ENCODE measurements at regions not wholly inside any gene's neighbourhood (a gene's known extent, or its start where the extent isn't known, plus 50 kb on each side); places are given as distances from the start of the nearest gene placed in this dataset.
"Not testable (repeated sequence)": the region's sequence is repeated elsewhere in the genome, so short reads cannot be mapped to it uniquely, and the experiment has no call there.

GRCh38 chr4:142897518-142897917 is 51.4 kb upstream of the INPP4B start:
- not testable (repeated sequence) for H3K36me3 ChIP-seq (ENCODE audit: control insufficient read depth in 2 of 2, insufficient read depth in 2 of 2, low read length in 1 of 2); H3K27me3 ChIP-seq (ENCODE audit: control insufficient read depth in 1 of 2, insufficient read depth in 2 of 2, low read length in 2 of 2); H3K4me1 ChIP-seq (ENCODE audit: control insufficient read depth in 2 of 2, insufficient read depth in 2 of 2, low read length in 1 of 2); H3K27ac ChIP-seq (ENCODE audit: low read depth in 2 of 2, low read length in 1 of 2); H3K4me3 ChIP-seq (ENCODE audit: low read depth in 1 of 2, low read length in 2 of 2); H3K9me3 ChIP-seq (ENCODE audit: control insufficient read depth in 2 of 2, insufficient read depth in 1 of 2, low read depth in 1 of 2, low read length in 1 of 2)
- 92 to 95% methylated on average over 24 to 28 of the region's 28 CpGs for WGBS, 2 donors

- whole genome bisulfite sequencing, 2 donors = 94 to 98% methylated on average over 1 of the region's 1 CpG
- Histone ChIP-seq H3K27me3 (ENCODE audit: control insufficient read depth in 1 of 2, insufficient read depth in 2 of 2, low read length in 2 of 2) (no peaks in the 10 kb centered on the region), H3K9me3 (ENCODE audit: control insufficient read depth in 2 of 2, insufficient read depth in 1 of 2, low read depth in 1 of 2, low read length in 1 of 2) (peaks cover 4% of the 10 kb centered on the region in 2 donors), H3K27ac (ENCODE audit: low read depth in 2 of 2, low read length in 1 of 2) (no peak overlapping the region), H3K4me3 (ENCODE audit: low read depth in 1 of 2, low read length in 2 of 2) (no peak overlapping the region), H3K4me1 (ENCODE audit: control insufficient read depth in 2 of 2, insufficient read depth in 2 of 2, low read length in 1 of 2) (no peaks in the 10 kb centered on the region), H3K36me3 (ENCODE audit: control insufficient read depth in 2 of 2, insufficient read depth in 2 of 2, low read length in 1 of 2) (no peaks in the 10 kb centered on the region)
These were observed 54.5 kb upstream of the INPP4B start for GRCh38 chr4:142900622-142901021.

- H3K4me3 ChIP-seq (ENCODE audit: low read depth in 1 of 2, low read length in 2 of 2) = no peak overlapping the region
- 58 to 72% methylated on average over 5 of the region's 5 CpGs for WGBS, 2 donors
- H3K36me3 ChIP-seq (ENCODE audit: control insufficient read depth in 2 of 2, insufficient read depth in 2 of 2, low read length in 1 of 2) = no peaks in the 10 kb centered on the region
These were observed 55.1 kb upstream of the INPP4B start for GRCh38 chr4:142901166-142901662.

GRCh38 chr4:142903617-142904016 is 57.5 kb upstream of the INPP4B start:
- H3K36me3 ChIP-seq (ENCODE audit: control insufficient read depth in 2 of 2, insufficient read depth in 2 of 2, low read length in 1 of 2); H3K27me3 ChIP-seq (ENCODE audit: control insufficient read depth in 1 of 2, insufficient read depth in 2 of 2, low read length in 2 of 2); H3K9me3 ChIP-seq (ENCODE audit: control insufficient read depth in 2 of 2, insufficient read depth in 1 of 2, low read depth in 1 of 2, low read length in 1 of 2); H3K4me1 ChIP-seq (ENCODE audit: control insufficient read depth in 2 of 2, insufficient read depth in 2 of 2, low read length in 1 of 2); H3K4me3 ChIP-seq (ENCODE audit: low read depth in 1 of 2, low read length in 2 of 2); H3K27ac ChIP-seq (ENCODE audit: low read depth in 2 of 2, low read length in 1 of 2): not testable (repeated sequence)
- WGBS, 2 donors = 70 to 75% methylated on average over 2 of the region's 2 CpGs

More at GRCh38 chr4:142901166-142901662, 55.1 kb upstream of the INPP4B start:
- H3K9me3 ChIP-seq (ENCODE audit: control insufficient read depth in 2 of 2, insufficient read depth in 1 of 2, low read depth in 1 of 2, low read length in 1 of 2) = peaks cover 4% of the 10 kb centered on the region in 2 donors
- no peaks in the 10 kb centered on the region for H3K27me3 ChIP-seq (ENCODE audit: control insufficient read depth in 1 of 2, insufficient read depth in 2 of 2, low read length in 2 of 2)
- no peak overlapping the region for H3K27ac ChIP-seq (ENCODE audit: low read depth in 2 of 2, low read length in 1 of 2)
- no peaks in the 10 kb centered on the region for H3K4me1 ChIP-seq (ENCODE audit: control insufficient read depth in 2 of 2, insufficient read depth in 2 of 2, low read length in 1 of 2)

- Histone ChIP-seq H3K9me3 (ENCODE audit: control insufficient read depth in 2 of 2, insufficient read depth in 1 of 2, low read depth in 1 of 2, low read length in 1 of 2) (no peaks in the 10 kb centered on the region), H3K4me3 (ENCODE audit: low read depth in 1 of 2, low read length in 2 of 2) (no peak overlapping the region), H3K27me3 (ENCODE audit: control insufficient read depth in 1 of 2, insufficient read depth in 2 of 2, low read length in 2 of 2) (no peaks in the 10 kb centered on the region), H3K4me1 (ENCODE audit: control insufficient read depth in 2 of 2, insufficient read depth in 2 of 2, low read length in 1 of 2) (no peaks in the 10 kb centered on the region), H3K27ac (ENCODE audit: low read depth in 2 of 2, low read length in 1 of 2) (no peak overlapping the region), H3K36me3 (ENCODE audit: control insufficient read depth in 2 of 2, insufficient read depth in 2 of 2, low read length in 1 of 2) (no peaks in the 10 kb centered on the region)
- 53 to 54% methylated on average over 2 of the region's 2 CpGs for WGBS, 2 donors
These were observed 63.8 kb upstream of the INPP4B start for GRCh38 chr4:142909908-142910307.

- Histone ChIP-seq H3K4me1 (ENCODE audit: control insufficient read depth in 2 of 2, insufficient read depth in 2 of 2, low read length in 1 of 2) (no peaks in the 10 kb centered on the region), H3K4me3 (ENCODE audit: low read depth in 1 of 2, low read length in 2 of 2) (no peak overlapping the region), H3K27me3 (ENCODE audit: control insufficient read depth in 1 of 2, insufficient read depth in 2 of 2, low read length in 2 of 2) (no peaks in the 10 kb centered on the region), H3K36me3 (ENCODE audit: control insufficient read depth in 2 of 2, insufficient read depth in 2 of 2, low read length in 1 of 2) (no peaks in the 10 kb centered on the region), H3K27ac (ENCODE audit: low read depth in 2 of 2, low read length in 1 of 2) (peak overlapping the region in 1 of 2 donors; percentile 2), H3K9me3 (ENCODE audit: control insufficient read depth in 2 of 2, insufficient read depth in 1 of 2, low read depth in 1 of 2, low read length in 1 of 2) (no peaks in the 10 kb centered on the region)
- WGBS, 2 donors = 92 to 93% methylated on average over 1 of the region's 1 CpG
These were observed 66.9 kb upstream of the INPP4B start for GRCh38 chr4:142913034-142913433.

GRCh38 chr4:142913461-142914030 is 67.4 kb upstream of the INPP4B start:
- WGBS, 2 donors = 76 to 77% methylated on average over 4 of the region's 4 CpGs
- Histone ChIP-seq H3K4me3 (ENCODE audit: low read depth in 1 of 2, low read length in 2 of 2) (no peak overlapping the region), H3K4me1 (ENCODE audit: control insufficient read depth in 2 of 2, insufficient read depth in 2 of 2, low read length in 1 of 2) (no peaks in the 10 kb centered on the region)

GRCh38 chr4:142917678-142918077 is 71.6 kb upstream of the INPP4B start:
- no peaks in the 10 kb centered on the region for H3K4me1 ChIP-seq (ENCODE audit: control insufficient read depth in 2 of 2, insufficient read depth in 2 of 2, low read length in 1 of 2)
- 78 to 83% methylated on average over 4 of the region's 4 CpGs for WGBS, 2 donors
- H3K4me3 ChIP-seq (ENCODE audit: low read depth in 1 of 2, low read length in 2 of 2) = no peak overlapping the region
- no peak overlapping the region for H3K27ac ChIP-seq (ENCODE audit: low read depth in 2 of 2, low read length in 1 of 2)
- H3K9me3 ChIP-seq (ENCODE audit: control insufficient read depth in 2 of 2, insufficient read depth in 1 of 2, low read depth in 1 of 2, low read length in 1 of 2) = no peaks in the 10 kb centered on the region
- H3K36me3 ChIP-seq (ENCODE audit: control insufficient read depth in 2 of 2, insufficient read depth in 2 of 2, low read length in 1 of 2) = no peaks in the 10 kb centered on the region
- H3K27me3 ChIP-seq (ENCODE audit: control insufficient read depth in 1 of 2, insufficient read depth in 2 of 2, low read length in 2 of 2) = no peaks in the 10 kb centered on the region

More at GRCh38 chr4:142913461-142914030, 67.4 kb upstream of the INPP4B start:
- Histone ChIP-seq H3K27me3 (ENCODE audit: control insufficient read depth in 1 of 2, insufficient read depth in 2 of 2, low read length in 2 of 2) (no peaks in the 10 kb centered on the region), H3K36me3 (ENCODE audit: control insufficient read depth in 2 of 2, insufficient read depth in 2 of 2, low read length in 1 of 2) (no peaks in the 10 kb centered on the region), H3K9me3 (ENCODE audit: control insufficient read depth in 2 of 2, insufficient read depth in 1 of 2, low read depth in 1 of 2, low read length in 1 of 2) (no peaks in the 10 kb centered on the region), H3K27ac (ENCODE audit: low read depth in 2 of 2, low read length in 1 of 2) (no peak overlapping the region)

GRCh38 chr4:142922720-142923119 is 76.6 kb upstream of the INPP4B start:
- H3K27me3 ChIP-seq (ENCODE audit: control insufficient read depth in 1 of 2, insufficient read depth in 2 of 2, low read length in 2 of 2) = no peaks in the 10 kb centered on the region
- no peak overlapping the region for H3K27ac ChIP-seq (ENCODE audit: low read depth in 2 of 2, low read length in 1 of 2)
- 65 to 69% methylated on average over 1 of the region's 1 CpG for WGBS, 2 donors
- no peaks in the 10 kb centered on the region for H3K4me1 ChIP-seq (ENCODE audit: control insufficient read depth in 2 of 2, insufficient read depth in 2 of 2, low read length in 1 of 2)
- H3K36me3 ChIP-seq (ENCODE audit: control insufficient read depth in 2 of 2, insufficient read depth in 2 of 2, low read length in 1 of 2) = no peaks in the 10 kb centered on the region
- H3K9me3 ChIP-seq (ENCODE audit: control insufficient read depth in 2 of 2, insufficient read depth in 1 of 2, low read depth in 1 of 2, low read length in 1 of 2) = no peaks in the 10 kb centered on the region
- no peak overlapping the region for H3K4me3 ChIP-seq (ENCODE audit: low read depth in 1 of 2, low read length in 2 of 2)

- Histone ChIP-seq H3K27me3 (ENCODE audit: control insufficient read depth in 1 of 2, insufficient read depth in 2 of 2, low read length in 2 of 2) (no peaks in the 10 kb centered on the region), H3K4me1 (ENCODE audit: control insufficient read depth in 2 of 2, insufficient read depth in 2 of 2, low read length in 1 of 2) (no peaks in the 10 kb centered on the region), H3K27ac (ENCODE audit: low read depth in 2 of 2, low read length in 1 of 2) (no peak overlapping the region), H3K9me3 (ENCODE audit: control insufficient read depth in 2 of 2, insufficient read depth in 1 of 2, low read depth in 1 of 2, low read length in 1 of 2) (no peaks in the 10 kb centered on the region), H3K36me3 (ENCODE audit: control insufficient read depth in 2 of 2, insufficient read depth in 2 of 2, low read length in 1 of 2) (no peaks in the 10 kb centered on the region), H3K4me3 (ENCODE audit: low read depth in 1 of 2, low read length in 2 of 2) (no peak overlapping the region)
These were observed 77.5 kb upstream of the INPP4B start for GRCh38 chr4:142923619-142924018.
